ENCODE measurements at regions not wholly inside any gene's neighbourhood (a gene's known extent, or its start where the extent isn't known, plus 50 kb on each side); places are given as distances from the start of the nearest gene placed in this dataset.

DNA sequence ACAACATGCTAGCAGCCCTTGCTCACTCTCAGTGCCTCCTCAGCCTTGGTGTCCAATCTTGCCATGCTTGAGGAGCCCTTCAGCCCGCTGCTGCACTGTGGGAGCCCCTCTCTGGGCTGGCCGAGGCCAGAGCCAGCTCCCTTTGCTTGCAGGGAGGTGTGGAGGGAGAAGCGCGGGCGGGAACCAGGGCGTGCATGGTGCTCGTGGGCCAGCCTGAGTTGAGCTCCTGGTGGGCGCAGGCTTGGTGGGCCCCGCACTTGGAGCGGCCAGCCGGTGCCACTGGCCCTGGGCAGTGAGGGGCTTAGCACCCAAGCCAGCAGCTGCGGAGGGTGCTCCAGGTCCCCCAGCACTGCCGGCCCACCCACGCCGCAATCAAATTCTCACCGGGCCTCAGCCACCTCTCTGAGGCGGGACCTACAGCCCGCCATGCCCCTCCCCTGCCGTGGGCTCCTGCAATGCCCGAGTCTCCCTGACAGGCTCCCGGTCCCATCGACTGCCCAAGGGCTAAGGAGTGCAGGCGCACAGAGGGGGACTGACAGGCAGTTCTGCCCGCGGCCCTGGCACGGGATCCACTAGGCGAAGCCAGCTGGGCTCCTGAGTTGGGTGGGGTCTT lies 333.5 kb downstream of the KCNN2 start:
- no peaks in the 10 kb centered on the region for H3K36me3 ChIP-seq (ENCODE audit: control insufficient read depth in 4 of 4, insufficient read depth in 3 of 4, low read depth in 1 of 4, low read length in 3 of 4)
- H3K9ac ChIP-seq (ENCODE audit: low read depth in 1 of 2, low read length in 2 of 2) = no peak overlapping the region
- TF ChIP-seq RXRA (IDR thresholded peaks at IDR 0.05) = no peak
- no peak for TF ChIP-seq FOXA2 (IDR thresholded peaks at IDR 0.05)
- TF ChIP-seq EGR1 (IDR thresholded peaks at IDR 0.05; ENCODE audit: low read depth in 2 of 2) = no peak
- H3K4me1 ChIP-seq (ENCODE audit: control insufficient read depth in 4 of 4, insufficient read depth in 4 of 4, low read length in 3 of 4) = no peaks in the 10 kb centered on the region
- no peaks in the 10 kb centered on the region for H3K27me3 ChIP-seq (ENCODE audit: control insufficient read depth in 4 of 4, insufficient read depth in 4 of 4, low read length in 3 of 4)
- DNase-seq (ENCODE audit: low spot score) = no peak
- H3K9me3 ChIP-seq (ENCODE audit: control insufficient read depth in 4 of 4, low read length in 3 of 4) = peaks cover 0 to 3% (median 0%) of the 10 kb centered on the region in 4 donors
- WGBS = 92% methylated on average over 27 of the region's 27 CpGs
- no peak overlapping the region for H3K27ac ChIP-seq (ENCODE audit: low read depth in 1 of 2, low read length in 2 of 2)
- H3K4me3 ChIP-seq (ENCODE audit: low read depth in 1 of 3, low read length in 3 of 3) = no peak overlapping the region

DNA sequence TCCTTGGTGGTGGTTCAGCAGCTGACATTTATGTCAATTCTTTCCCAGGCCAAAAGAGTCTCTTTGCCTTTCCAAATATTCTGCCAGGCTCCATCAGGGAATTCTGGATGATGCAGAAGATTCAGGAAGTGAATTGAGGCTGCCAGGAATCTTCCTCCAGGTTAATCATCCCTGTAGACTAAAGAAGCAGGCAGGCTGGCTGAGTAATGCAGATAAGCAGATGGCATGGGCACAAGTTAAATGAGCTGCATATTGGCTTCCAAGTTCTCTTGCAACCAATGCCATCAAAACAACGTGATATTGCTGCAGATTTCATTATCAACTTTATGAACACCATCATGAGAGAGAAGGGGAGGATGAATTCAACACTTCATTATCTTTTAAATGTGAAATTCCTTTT lies 324.5 kb downstream of the KCNN2 start:
- Histone ChIP-seq H3K27me3 (ENCODE audit: control insufficient read depth in 4 of 4, insufficient read depth in 4 of 4, low read length in 3 of 4) (no peaks in the 10 kb centered on the region), H3K9me3 (ENCODE audit: control insufficient read depth in 4 of 4, low read length in 3 of 4) (no peaks in the 10 kb centered on the region), H3K27ac (ENCODE audit: low read depth in 1 of 2, low read length in 2 of 2) (no peak overlapping the region), H3K4me3 (ENCODE audit: low read depth in 1 of 3, low read length in 3 of 3) (no peak overlapping the region), H3K36me3 (ENCODE audit: control insufficient read depth in 4 of 4, insufficient read depth in 3 of 4, low read depth in 1 of 4, low read length in 3 of 4) (no peaks in the 10 kb centered on the region), H3K4me1 (ENCODE audit: control insufficient read depth in 4 of 4, insufficient read depth in 4 of 4, low read length in 3 of 4) (no peaks in the 10 kb centered on the region), H3K9ac (ENCODE audit: low read depth in 1 of 2, low read length in 2 of 2) (no peak overlapping the region)
- 55% methylated on average over 1 of the region's 1 CpG for WGBS
- TF ChIP-seq EGR1 (IDR thresholded peaks at IDR 0.05; ENCODE audit: low read depth in 2 of 2) (no peak), SP1 (IDR thresholded peaks at IDR 0.05) (no peak), TAF1 (conservative IDR thresholded peaks at IDR 0.05) (no peak)
- DNase-seq (ENCODE audit: low spot score) = no peak

DNA sequence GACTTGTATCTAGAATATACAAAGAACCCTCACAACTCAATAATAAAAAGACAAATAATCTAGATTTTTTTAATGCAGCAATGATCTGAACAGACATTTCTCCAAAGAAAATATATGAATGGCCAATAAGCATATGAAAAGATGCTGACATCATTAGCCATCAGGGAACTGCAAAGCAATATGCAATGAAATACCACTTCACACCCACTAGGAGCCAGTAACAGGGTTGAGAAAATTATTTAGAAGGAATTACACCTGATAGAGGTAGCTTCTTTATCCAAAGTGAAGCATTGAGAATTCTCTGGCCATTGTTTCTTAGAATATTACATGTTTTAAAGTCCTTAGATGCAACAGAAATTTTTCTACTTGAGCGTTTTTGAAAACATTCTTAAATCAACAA lies 316.9 kb downstream of the KCNN2 start:
- no peak overlapping the region for H3K4me3 ChIP-seq (ENCODE audit: low read depth in 1 of 3, low read length in 3 of 3)
- H3K27me3 ChIP-seq (ENCODE audit: control insufficient read depth in 4 of 4, insufficient read depth in 4 of 4, low read length in 3 of 4) = no peaks in the 10 kb centered on the region
- H3K27ac ChIP-seq (ENCODE audit: low read depth in 1 of 2, low read length in 2 of 2) = no peak overlapping the region
- no peak for DNase-seq (ENCODE audit: low spot score)
- WGBS = 61% methylated on average over 1 of the region's 1 CpG
- H3K36me3 ChIP-seq (ENCODE audit: control insufficient read depth in 4 of 4, insufficient read depth in 3 of 4, low read depth in 1 of 4, low read length in 3 of 4) = no peaks in the 10 kb centered on the region
- no peaks in the 10 kb centered on the region for H3K9me3 ChIP-seq (ENCODE audit: control insufficient read depth in 4 of 4, low read length in 3 of 4)
- no peak overlapping the region for H3K9ac ChIP-seq (ENCODE audit: low read depth in 1 of 2, low read length in 2 of 2)
- TF ChIP-seq, protein P1, sequence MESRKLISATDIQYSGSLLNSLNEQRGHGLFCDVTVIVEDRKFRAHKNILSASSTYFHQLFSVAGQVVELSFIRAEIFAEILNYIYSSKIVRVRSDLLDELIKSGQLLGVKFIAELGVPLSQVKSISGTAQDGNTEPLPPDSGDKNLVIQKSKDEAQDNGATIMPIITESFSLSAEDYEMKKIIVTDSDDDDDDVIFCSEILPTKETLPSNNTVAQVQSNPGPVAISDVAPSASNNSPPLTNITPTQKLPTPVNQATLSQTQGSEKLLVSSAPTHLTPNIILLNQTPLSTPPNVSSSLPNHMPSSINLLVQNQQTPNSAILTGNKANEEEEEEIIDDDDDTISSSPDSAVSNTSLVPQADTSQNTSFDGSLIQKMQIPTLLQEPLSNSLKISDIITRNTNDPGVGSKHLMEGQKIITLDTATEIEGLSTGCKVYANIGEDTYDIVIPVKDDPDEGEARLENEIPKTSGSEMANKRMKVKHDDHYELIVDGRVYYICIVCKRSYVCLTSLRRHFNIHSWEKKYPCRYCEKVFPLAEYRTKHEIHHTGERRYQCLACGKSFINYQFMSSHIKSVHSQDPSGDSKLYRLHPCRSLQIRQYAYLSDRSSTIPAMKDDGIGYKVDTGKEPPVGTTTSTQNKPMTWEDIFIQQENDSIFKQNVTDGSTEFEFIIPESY (IDR thresholded peaks at IDR 0.05) = no peak
- no peak for TF ChIP-seq GABPA (IDR thresholded peaks at IDR 0.05 in 1 of 2, conservative IDR thresholded peaks at IDR 0.05 in 1 of 2)
- no peak for TF ChIP-seq EGR1 (IDR thresholded peaks at IDR 0.05; ENCODE audit: low read depth in 2 of 2)
- TF ChIP-seq RAD21 (IDR thresholded peaks at IDR 0.05) = no peak
- TF ChIP-seq, protein P2, sequence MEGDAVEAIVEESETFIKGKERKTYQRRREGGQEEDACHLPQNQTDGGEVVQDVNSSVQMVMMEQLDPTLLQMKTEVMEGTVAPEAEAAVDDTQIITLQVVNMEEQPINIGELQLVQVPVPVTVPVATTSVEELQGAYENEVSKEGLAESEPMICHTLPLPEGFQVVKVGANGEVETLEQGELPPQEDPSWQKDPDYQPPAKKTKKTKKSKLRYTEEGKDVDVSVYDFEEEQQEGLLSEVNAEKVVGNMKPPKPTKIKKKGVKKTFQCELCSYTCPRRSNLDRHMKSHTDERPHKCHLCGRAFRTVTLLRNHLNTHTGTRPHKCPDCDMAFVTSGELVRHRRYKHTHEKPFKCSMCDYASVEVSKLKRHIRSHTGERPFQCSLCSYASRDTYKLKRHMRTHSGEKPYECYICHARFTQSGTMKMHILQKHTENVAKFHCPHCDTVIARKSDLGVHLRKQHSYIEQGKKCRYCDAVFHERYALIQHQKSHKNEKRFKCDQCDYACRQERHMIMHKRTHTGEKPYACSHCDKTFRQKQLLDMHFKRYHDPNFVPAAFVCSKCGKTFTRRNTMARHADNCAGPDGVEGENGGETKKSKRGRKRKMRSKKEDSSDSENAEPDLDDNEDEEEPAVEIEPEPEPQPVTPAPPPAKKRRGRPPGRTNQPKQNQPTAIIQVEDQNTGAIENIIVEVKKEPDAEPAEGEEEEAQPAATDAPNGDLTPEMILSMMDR (IDR thresholded peaks at IDR 0.05; ENCODE audit: low read depth, low read length, missing input control) = no peak
- no peak for TF ChIP-seq RXRA (IDR thresholded peaks at IDR 0.05)
- TF ChIP-seq HNF4A (conservative IDR thresholded peaks at IDR 0.05) = no peak
- H3K4me1 ChIP-seq (ENCODE audit: control insufficient read depth in 4 of 4, insufficient read depth in 4 of 4, low read length in 3 of 4) = no peaks in the 10 kb centered on the region

Data from liver (tissue), 8 donors.